Body of pancreas (tissue), 4 donors: ENCODE measurements at regions not wholly inside any gene's neighbourhood (a gene's known extent, or its start where the extent isn't known, plus 50 kb on each side); places are given as distances from the start of the nearest gene placed in this dataset.

Experiments used
- ATAC-seq: fragments of 150-250 bp; one replicate; pipeline ENCODE4 v1.9.1; 2016
- DNase-seq, 4 donors: peaks; one replicate each; pipeline ENCODE4 v3.0.0-alpha.2; 2019
- H3K27ac ChIP-seq, 4 donors: fragments of 200-600 bp; sonication (generic); 1 replicate in 3 of 4; 2 replicates in 1 of 4; pipeline versions ENCODE4 v1.5.1 to v1.6.1; 2016 to 2019; ENCODE audit warnings: mild to moderate bottlenecking in 1 of 4, mixed read lengths in 1 of 4, moderate library complexity in 1 of 4
- H3K27me3 ChIP-seq, 2 donors: fragments of 200-600 bp; sonication (generic); one replicate each; pipeline ENCODE4 v1.6.0; 2016; ENCODE audit warnings: mild to moderate bottlenecking in 1 of 2
- H3K36me3 ChIP-seq, 2 donors: fragments of 200-600 bp; sonication (generic); replicated peaks in 1 of 2; 2 replicates each; pipeline ENCODE4 v1.5.1; 2016; ENCODE audit warnings: low read depth in 2 of 2; ENCODE audit not compliant: insufficient read depth in 1 of 2
- H3K4me1 ChIP-seq: fragments of 200-600 bp; sonication (generic); one replicate; pipeline ENCODE4 v1.6.0; 2016
- H3K4me3 ChIP-seq, 2 donors: fragments of 200-600 bp; sonication (generic); 1 replicate in 1 of 2; 2 replicates in 1 of 2; pipeline ENCODE4 v1.5.1; 2016 to 2019
- H3K9me3 ChIP-seq, 3 donors: fragments of 200-600 bp; sonication (generic); 1 replicate in 2 of 3; 2 replicates in 1 of 3; pipeline ENCODE4 v1.5.1; 2016
- POLR2A ChIP-seq, 3 donors: fragments of 450-650 bp; IDR thresholded peaks; one replicate each; pipeline ENCODE4 v1.6.1; 2016; ENCODE audit warnings: antibody characterized with exemption in 3 of 3, mild to moderate bottlenecking in 2 of 3
- whole genome bisulfite sequencing, 2 donors: methylation state at CpG; one replicate each; pipeline ENCODE4 v1.1.5; 2017; 5-methylcytosine and 5-hydroxymethylcytosine counted together
- intact Hi-C: fragments of 100-400 bp; cut with DNase I; formaldehyde crosslinking; loops from one replicate; pipeline ENCODE4 v1.15.1; 2023
- TF ChIP-seq, protein P1 (sequence below), 7 experiments: fragments of 450-650 bp in 4 of 7; fragments of 200-600 bp in 3 of 7; sonication (generic) in 3 of 7; IDR thresholded peaks; one replicate each; pipeline ENCODE4 v1.5.1; 2016 to 2019; ENCODE audit warnings: antibody characterized with exemption in 7 of 7

DNA sequence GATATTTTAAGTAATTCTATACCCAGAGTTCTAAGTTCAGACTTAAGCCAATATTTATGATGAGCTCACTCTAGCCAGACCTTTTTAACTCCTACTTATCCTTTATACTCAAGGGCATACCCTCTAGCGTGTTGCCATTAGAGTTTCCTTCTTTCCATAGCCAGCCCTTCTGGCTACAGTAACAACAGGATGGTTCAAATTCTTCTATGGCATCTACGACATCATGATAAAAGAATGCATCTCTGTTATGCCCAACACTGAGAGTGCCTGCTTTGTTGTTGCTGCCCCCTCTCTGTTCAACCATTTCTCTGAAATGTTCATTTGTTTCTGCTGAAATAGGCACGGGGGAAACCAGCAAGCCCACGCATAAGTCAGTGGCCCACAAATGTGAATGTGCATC, 104.5 kb downstream of the UBE2NL start:
- Histone ChIP-seq H3K36me3 (no peaks in the 10 kb centered on the region), H3K4me3 (no peak overlapping the region), H3K4me1 (no peaks in the 10 kb centered on the region), H3K27me3 (no peaks in the 10 kb centered on the region), H3K9me3 (no peaks in the 10 kb centered on the region), H3K27ac (no peak overlapping the region)
- ATAC-seq: no peak
- intact Hi-C loops: no loop called here
- DNase-seq: no peak
- no peak for TF ChIP-seq POLR2A (IDR thresholded peaks at IDR 0.05)
- TF ChIP-seq, protein P1, sequence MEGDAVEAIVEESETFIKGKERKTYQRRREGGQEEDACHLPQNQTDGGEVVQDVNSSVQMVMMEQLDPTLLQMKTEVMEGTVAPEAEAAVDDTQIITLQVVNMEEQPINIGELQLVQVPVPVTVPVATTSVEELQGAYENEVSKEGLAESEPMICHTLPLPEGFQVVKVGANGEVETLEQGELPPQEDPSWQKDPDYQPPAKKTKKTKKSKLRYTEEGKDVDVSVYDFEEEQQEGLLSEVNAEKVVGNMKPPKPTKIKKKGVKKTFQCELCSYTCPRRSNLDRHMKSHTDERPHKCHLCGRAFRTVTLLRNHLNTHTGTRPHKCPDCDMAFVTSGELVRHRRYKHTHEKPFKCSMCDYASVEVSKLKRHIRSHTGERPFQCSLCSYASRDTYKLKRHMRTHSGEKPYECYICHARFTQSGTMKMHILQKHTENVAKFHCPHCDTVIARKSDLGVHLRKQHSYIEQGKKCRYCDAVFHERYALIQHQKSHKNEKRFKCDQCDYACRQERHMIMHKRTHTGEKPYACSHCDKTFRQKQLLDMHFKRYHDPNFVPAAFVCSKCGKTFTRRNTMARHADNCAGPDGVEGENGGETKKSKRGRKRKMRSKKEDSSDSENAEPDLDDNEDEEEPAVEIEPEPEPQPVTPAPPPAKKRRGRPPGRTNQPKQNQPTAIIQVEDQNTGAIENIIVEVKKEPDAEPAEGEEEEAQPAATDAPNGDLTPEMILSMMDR (IDR thresholded peaks at IDR 0.05): no peak
- WGBS, 2 donors: 49 to 72% methylated on average over 4 of the region's 4 CpGs

DNA sequence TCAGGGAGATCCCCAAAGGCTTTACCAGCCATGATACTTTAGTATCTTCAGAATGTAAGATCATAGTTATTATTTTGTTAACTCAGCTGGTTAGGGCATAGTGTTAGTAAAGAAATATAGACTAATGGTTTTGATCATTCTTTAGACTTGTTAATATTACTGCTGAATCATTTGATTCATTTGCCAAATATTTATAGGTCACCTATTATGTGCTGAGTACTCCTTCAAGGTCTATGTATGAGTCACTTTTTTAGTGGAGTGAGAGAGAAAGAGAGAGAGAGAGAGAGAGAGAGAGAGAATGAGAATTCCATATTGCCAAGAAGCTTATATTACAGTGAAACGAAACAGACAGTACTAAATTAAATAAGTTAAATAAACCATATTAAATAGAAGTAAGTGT, 110.3 kb downstream of the UBE2NL start:
- ATAC-seq (no peak), DNase-seq (no peak)
- Histone ChIP-seq H3K4me1 (no peaks in the 10 kb centered on the region), H3K9me3 (no peaks in the 10 kb centered on the region), H3K36me3 (no peaks in the 10 kb centered on the region), H3K4me3 (no peak overlapping the region), H3K27ac (no peak overlapping the region), H3K27me3 (no peaks in the 10 kb centered on the region)
- TF ChIP-seq POLR2A (IDR thresholded peaks at IDR 0.05): no peak
- TF ChIP-seq, protein P1 (IDR thresholded peaks at IDR 0.05): no peak
- 38 to 59% methylated on average over 1 of the region's 1 CpG for WGBS, 2 donors
- intact Hi-C loops: no loop called here

DNA sequence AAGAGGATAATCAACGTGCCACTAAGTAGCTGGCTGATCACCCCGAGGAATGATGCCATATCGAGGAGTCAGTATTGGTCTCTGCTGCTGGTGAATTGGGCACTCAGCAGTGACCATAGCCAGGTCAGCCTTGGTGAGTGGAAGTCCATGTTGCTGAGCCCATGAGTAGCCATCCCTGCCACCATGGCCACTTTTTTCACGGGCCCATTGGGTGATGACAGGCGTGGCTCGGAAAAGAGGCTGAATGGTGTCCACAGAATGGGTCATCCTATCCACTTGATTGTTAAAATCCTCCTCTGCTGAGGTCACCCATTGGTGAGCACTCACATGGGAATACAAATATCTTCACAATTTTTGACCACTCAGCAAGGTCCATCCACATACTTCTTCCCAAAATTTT, 114.4 kb downstream of the UBE2NL start:
- ATAC-seq (no peak), DNase-seq (no peak)
- H3K27ac ChIP-seq: no peak overlapping the region
- H3K36me3 ChIP-seq: no peaks in the 10 kb centered on the region
- WGBS, 2 donors: 73% methylated on average over 6 of the region's 6 CpGs; no CpG with 5 or more reads in 1 of the 2 donors
- no peaks in the 10 kb centered on the region for H3K4me1 ChIP-seq
- intact Hi-C loops: no loop called here
- H3K9me3 ChIP-seq: no peaks in the 10 kb centered on the region
- TF ChIP-seq, protein P1 (IDR thresholded peaks at IDR 0.05): no peak
- TF ChIP-seq POLR2A (IDR thresholded peaks at IDR 0.05): no peak
- no peak overlapping the region for H3K4me3 ChIP-seq
- no peaks in the 10 kb centered on the region for H3K27me3 ChIP-seq

DNA sequence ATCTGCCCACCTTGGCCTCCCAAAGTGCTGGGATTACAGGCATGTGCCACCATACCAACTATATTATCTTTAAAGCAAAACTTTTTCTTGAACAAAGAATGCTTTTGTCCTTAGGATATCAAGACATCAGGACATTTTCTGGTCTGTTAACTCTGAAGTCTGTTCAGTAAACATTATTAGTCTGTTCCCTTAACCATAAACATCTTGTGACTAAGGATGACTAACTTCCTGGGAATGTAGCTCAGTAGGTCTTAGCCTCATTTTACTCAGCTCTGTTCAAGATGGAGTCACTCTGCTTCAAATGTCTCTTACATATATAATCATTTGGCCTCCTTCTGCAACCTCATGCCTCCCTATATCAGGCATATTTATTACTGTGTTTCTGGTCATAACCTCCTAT, 122.9 kb downstream of the UBE2NL start:
- intact Hi-C loops: no loop called here
- no peak overlapping the region for H3K4me3 ChIP-seq
- TF ChIP-seq, protein P1 (IDR thresholded peaks at IDR 0.05): no peak
- no peak for TF ChIP-seq POLR2A (IDR thresholded peaks at IDR 0.05)
- no peak overlapping the region for H3K27ac ChIP-seq
- no peaks in the 10 kb centered on the region for H3K27me3 ChIP-seq
- no peaks in the 10 kb centered on the region for H3K9me3 ChIP-seq
- DNase-seq (no peak), ATAC-seq (no peak)
- H3K36me3 ChIP-seq: no peaks in the 10 kb centered on the region
- no peaks in the 10 kb centered on the region for H3K4me1 ChIP-seq

DNA sequence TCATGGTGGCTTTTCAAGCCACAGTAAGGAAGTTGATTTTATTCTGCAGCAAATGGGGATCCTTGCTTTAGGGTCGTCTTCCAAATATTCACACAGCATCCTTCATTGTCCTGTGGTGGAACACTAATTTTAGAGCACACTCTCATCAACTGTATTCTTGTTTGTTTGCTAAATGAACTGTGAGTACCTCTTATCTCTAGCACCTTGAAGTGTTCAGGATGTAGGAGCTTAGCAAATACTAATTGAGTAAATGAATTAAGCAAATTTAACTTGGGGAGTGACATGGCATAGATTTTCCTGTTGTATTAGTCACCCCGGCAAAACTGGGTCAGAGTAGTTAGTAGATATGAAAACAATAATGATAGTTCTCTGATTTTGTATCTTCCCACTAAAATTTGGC, 156.9 kb downstream of the UBE2NL start:
- Histone ChIP-seq H3K36me3 (no peaks in the 10 kb centered on the region), H3K4me3 (no peak overlapping the region), H3K9me3 (no peaks in the 10 kb centered on the region), H3K4me1 (no peaks in the 10 kb centered on the region), H3K27ac (no peak overlapping the region), H3K27me3 (no peaks in the 10 kb centered on the region)
- WGBS, 2 donors: 15 to 19% methylated on average over 2 of the region's 2 CpGs
- ATAC-seq (no peak), DNase-seq (no peak)
- intact Hi-C loops: no loop called here
- TF ChIP-seq, protein P1 (IDR thresholded peaks at IDR 0.05): no peak
- no peak for TF ChIP-seq POLR2A (IDR thresholded peaks at IDR 0.05)
